Neural progenitor cell (in vitro differentiated cells): ENCODE measurements at regions not wholly inside any gene's neighbourhood (a gene's known extent, or its start where the extent isn't known, plus 50 kb on each side); places are given as distances from the start of the nearest gene placed in this dataset.

Experiments
- DNase-seq: peaks from one replicate; pipeline ENCODE4 v3.0.0-alpha.2; 2016; ENCODE audit warnings: low spot score
- H2AFZ ChIP-seq: fragments of 200-600 bp; sonication (generic); replicated peaks from 2 replicates; pipeline ENCODE4 v1.6.1; 2016; ENCODE audit warnings: antibody characterized with exemption
- H3F3A ChIP-seq: fragments of 200-600 bp; sonication (generic); 2 replicates; pipeline ENCODE4 v1.6.1; 2016; ENCODE audit warnings: antibody characterized with exemption, low read depth
- H3K27ac ChIP-seq: fragments of 200-600 bp; sonication (generic); 2 replicates; pipeline ENCODE4 v1.5.1; 2016; ENCODE audit warnings: mild to moderate bottlenecking
- H3K27me3 ChIP-seq: fragments of 200-600 bp; sonication (generic); 2 replicates; pipeline ENCODE4 v1.6.1; 2016; ENCODE audit warnings: mild to moderate bottlenecking, moderate library complexity
- H3K36me3 ChIP-seq: fragments of 200-600 bp; sonication (generic); 2 replicates; pipeline ENCODE4 v1.5.1; 2016
- H3K4me1 ChIP-seq: fragments of 200-600 bp; sonication (generic); 2 replicates; pipeline ENCODE4 v1.6.1; 2016; ENCODE audit warnings: mixed run types
- H3K4me2 ChIP-seq: fragments of 200-600 bp; sonication (generic); 2 replicates; pipeline ENCODE4 v1.6.1; 2016
- H3K4me3 ChIP-seq: fragments of 200-600 bp; sonication (generic); 2 replicates; pipeline ENCODE4 v1.5.1; 2016
- H3K79me2 ChIP-seq: fragments of 200-600 bp; sonication (generic); 2 replicates; pipeline ENCODE4 v1.6.1; 2016; ENCODE audit warnings: low read depth
- H3K9ac ChIP-seq: fragments of 200-600 bp; sonication (generic); 2 replicates; pipeline ENCODE4 v1.6.1; 2016
- H3K9me3 ChIP-seq: fragments of 200-600 bp; sonication (generic); 2 replicates; pipeline ENCODE4 v1.5.1; 2016; ENCODE audit warnings: low read depth
- H4K20me1 ChIP-seq: fragments of 200-600 bp; sonication (generic); 2 replicates; pipeline ENCODE4 v1.6.1; 2016; ENCODE audit warnings: low read depth
- H3K27ac Mint-ChIP-seq: 3 replicates; pipeline ENCODE4 v1.8.0; 2021; ENCODE audit warnings: mixed read lengths
- H3K27me3 Mint-ChIP-seq: 2 replicates; pipeline ENCODE4 v1.8.0; 2022; ENCODE audit warnings: low read depth, mild to moderate bottlenecking, inconsistent platforms, moderate library complexity, mixed read lengths; ENCODE audit not compliant: insufficient read depth
- H3K36me3 Mint-ChIP-seq: 3 replicates; pipeline ENCODE4 v1.8.0; 2021; ENCODE audit warnings: mixed read lengths
- H3K4me1 Mint-ChIP-seq: 3 replicates; pipeline ENCODE4 v1.8.0; 2021; ENCODE audit warnings: mixed read lengths
- H3K4me3 Mint-ChIP-seq: 3 replicates; pipeline ENCODE4 v1.8.0; 2021; ENCODE audit warnings: mild to moderate bottlenecking, moderate library complexity, mixed read lengths
- H3K9me3 Mint-ChIP-seq: 3 replicates; pipeline ENCODE4 v1.8.0; 2020; ENCODE audit warnings: mixed read lengths
- EZH2 ChIP-seq: fragments of 200-600 bp; sonication (generic); IDR thresholded peaks from 2 replicates; pipeline ENCODE4 v1.6.1; 2017; ENCODE audit warnings: antibody characterized with exemption, mild to moderate bottlenecking, moderate library complexity
- EZH2phosphoT487 ChIP-seq: fragments of 200-600 bp; sonication (generic); IDR thresholded peaks from 2 replicates; pipeline ENCODE4 v1.6.1; 2017; ENCODE audit warnings: antibody characterized with exemption
- TF ChIP-seq, protein P1 (sequence below): fragments of 200-600 bp; sonication (generic); IDR thresholded peaks from 2 replicates; pipeline ENCODE4 v1.5.1; 2017; ENCODE audit warnings: antibody characterized with exemption, mild to moderate bottlenecking

DNA sequence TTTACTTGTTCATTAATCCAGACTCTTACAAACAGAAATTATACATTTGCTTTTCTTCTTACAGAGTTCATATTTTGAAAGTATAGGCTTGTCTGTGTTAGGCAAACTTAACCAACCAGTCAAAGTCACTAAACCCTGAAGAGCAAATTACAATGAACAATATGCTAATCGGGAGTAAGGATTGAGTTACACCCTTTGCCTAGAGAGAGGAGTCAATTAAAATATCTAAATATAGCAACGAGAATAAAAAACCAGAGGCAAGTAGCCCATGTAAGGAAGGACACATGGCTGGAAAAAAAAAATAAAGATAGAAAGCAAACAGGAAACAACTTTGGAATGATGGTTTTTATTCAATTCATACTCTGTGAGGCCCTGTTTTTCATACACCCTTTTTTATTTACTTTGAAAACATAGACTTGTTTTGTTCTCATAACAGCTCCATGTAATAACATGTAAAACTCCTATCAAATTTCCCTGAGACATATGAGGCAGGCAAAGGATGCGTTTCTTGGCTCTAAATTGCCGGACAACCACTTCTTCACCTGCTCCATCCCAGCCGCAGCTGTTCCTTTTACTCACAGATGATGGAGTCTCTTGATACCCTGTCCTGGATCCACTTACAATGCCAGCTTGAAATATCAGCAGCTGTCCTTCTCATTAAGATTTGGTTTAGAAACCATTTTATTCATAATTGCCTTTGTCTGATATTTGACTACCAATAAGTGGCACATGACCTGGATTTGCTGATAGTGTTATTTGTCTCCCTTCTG lies 767.7 kb upstream of the GCFC2 start:
- Mint-ChIP-seq H3K36me3 (no peaks in the 10 kb centered on the region), H3K9me3 (no peaks in the 10 kb centered on the region), H3K4me1 (no peaks in the 10 kb centered on the region), H3K4me3 (no peak overlapping the region), H3K27me3 (no peaks in the 10 kb centered on the region), H3K27ac (no peak overlapping the region)
- no peaks in the 10 kb centered on the region for H4K20me1 ChIP-seq
- H3K9ac ChIP-seq, result no peak overlapping the region
- TF ChIP-seq EZH2 (no peak), EZH2phosphoT487 (no peak)
- TF ChIP-seq, protein P1, sequence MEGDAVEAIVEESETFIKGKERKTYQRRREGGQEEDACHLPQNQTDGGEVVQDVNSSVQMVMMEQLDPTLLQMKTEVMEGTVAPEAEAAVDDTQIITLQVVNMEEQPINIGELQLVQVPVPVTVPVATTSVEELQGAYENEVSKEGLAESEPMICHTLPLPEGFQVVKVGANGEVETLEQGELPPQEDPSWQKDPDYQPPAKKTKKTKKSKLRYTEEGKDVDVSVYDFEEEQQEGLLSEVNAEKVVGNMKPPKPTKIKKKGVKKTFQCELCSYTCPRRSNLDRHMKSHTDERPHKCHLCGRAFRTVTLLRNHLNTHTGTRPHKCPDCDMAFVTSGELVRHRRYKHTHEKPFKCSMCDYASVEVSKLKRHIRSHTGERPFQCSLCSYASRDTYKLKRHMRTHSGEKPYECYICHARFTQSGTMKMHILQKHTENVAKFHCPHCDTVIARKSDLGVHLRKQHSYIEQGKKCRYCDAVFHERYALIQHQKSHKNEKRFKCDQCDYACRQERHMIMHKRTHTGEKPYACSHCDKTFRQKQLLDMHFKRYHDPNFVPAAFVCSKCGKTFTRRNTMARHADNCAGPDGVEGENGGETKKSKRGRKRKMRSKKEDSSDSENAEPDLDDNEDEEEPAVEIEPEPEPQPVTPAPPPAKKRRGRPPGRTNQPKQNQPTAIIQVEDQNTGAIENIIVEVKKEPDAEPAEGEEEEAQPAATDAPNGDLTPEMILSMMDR, result no peak
- no peak for DNase-seq
- H3K4me3 ChIP-seq, result no peak overlapping the region
- no peaks in the 10 kb centered on the region for H3K36me3 ChIP-seq
- H3F3A ChIP-seq, result no peaks in the 10 kb centered on the region
- no peaks in the 10 kb centered on the region for H3K9me3 ChIP-seq
- H2AFZ ChIP-seq, result no peak overlapping the region
- no peaks in the 10 kb centered on the region for H3K79me2 ChIP-seq
- H3K4me2 ChIP-seq, result no peak overlapping the region
- peaks cover 5% of the 10 kb centered on the region for H3K4me1 ChIP-seq
- H3K27ac ChIP-seq, result no peak overlapping the region
- no peaks in the 10 kb centered on the region for H3K27me3 ChIP-seq

DNA sequence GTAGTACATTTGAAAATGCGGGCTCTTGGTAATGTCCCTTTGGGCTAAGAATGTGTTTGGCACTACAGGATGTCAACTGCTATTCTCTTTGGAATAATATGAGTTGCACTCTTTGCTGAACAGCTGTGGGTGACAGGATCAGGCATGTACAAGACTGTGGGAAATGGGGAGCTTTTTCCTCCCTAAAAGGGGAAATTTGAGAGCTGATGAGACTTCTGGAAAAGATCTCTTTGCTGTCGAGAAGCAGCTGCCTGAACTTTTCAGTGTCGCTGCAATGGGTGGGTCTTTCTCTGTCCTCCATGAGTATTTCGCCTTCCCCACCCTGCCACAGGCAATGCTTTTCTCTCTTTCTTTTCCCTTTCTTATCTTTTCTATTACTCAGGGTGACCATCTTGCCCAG lies 762.2 kb upstream of the GCFC2 start:
- no peak overlapping the region for H3K4me3 ChIP-seq
- no peak for DNase-seq
- H3K36me3 ChIP-seq, result no peaks in the 10 kb centered on the region
- Mint-ChIP-seq H3K27me3 (no peaks in the 10 kb centered on the region), H3K36me3 (no peaks in the 10 kb centered on the region), H3K4me1 (no peaks in the 10 kb centered on the region), H3K4me3 (no peak overlapping the region), H3K9me3 (peaks cover 2% of the 10 kb centered on the region), H3K27ac (no peak overlapping the region)
- no peak for TF ChIP-seq EZH2phosphoT487
- TF ChIP-seq, protein P1, result no peak
- TF ChIP-seq EZH2, result no peak
- H3K9ac ChIP-seq, result no peak overlapping the region
- H3K4me1 ChIP-seq, result no peaks in the 10 kb centered on the region
- no peak overlapping the region for H2AFZ ChIP-seq
- H4K20me1 ChIP-seq, result no peaks in the 10 kb centered on the region
- no peaks in the 10 kb centered on the region for H3K27me3 ChIP-seq
- H3K9me3 ChIP-seq, result no peaks in the 10 kb centered on the region
- no peaks in the 10 kb centered on the region for H3K79me2 ChIP-seq
- no peak overlapping the region for H3K27ac ChIP-seq
- no peak overlapping the region for H3K4me2 ChIP-seq
- no peaks in the 10 kb centered on the region for H3F3A ChIP-seq

DNA sequence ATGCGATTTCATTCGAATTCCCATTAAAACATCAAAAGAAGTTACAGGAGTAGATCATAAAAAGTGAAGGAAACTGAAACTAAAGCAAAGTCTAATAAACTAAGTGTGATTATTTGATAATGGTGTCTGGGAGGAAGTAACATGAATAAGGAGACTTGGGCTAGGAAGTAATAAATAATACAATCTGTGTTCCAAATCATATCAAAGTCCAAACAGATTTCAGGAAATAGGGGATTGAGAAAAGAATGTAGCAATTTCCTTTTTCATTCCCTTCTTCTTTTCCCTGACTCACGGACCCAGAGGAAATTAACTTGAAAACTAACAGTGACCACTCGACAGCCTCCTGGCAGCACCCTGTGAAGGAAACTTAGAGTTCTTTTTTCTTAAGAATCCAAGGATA lies 758.4 kb upstream of the GCFC2 start:
- Histone ChIP-seq H3K4me2 (no peak overlapping the region), H3K4me3 (no peak overlapping the region), H3F3A (no peaks in the 10 kb centered on the region), H2AFZ (no peak overlapping the region), H3K9me3 (no peaks in the 10 kb centered on the region), H4K20me1 (no peaks in the 10 kb centered on the region), H3K27me3 (no peaks in the 10 kb centered on the region), H3K27ac (no peak overlapping the region), H3K4me1 (no peaks in the 10 kb centered on the region), H3K9ac (no peak overlapping the region), H3K36me3 (no peaks in the 10 kb centered on the region), H3K79me2 (no peaks in the 10 kb centered on the region)
- Mint-ChIP-seq H3K4me1 (peaks cover 2% of the 10 kb centered on the region), H3K36me3 (no peaks in the 10 kb centered on the region), H3K4me3 (no peak overlapping the region), H3K9me3 (peaks cover 2% of the 10 kb centered on the region), H3K27me3 (no peaks in the 10 kb centered on the region), H3K27ac (no peak overlapping the region)
- DNase-seq, result no peak
- TF ChIP-seq EZH2, result no peak
- TF ChIP-seq, protein P1, result no peak
